Germinal center (tissue), 1 donor: ENCODE measurements at regions not wholly inside any gene's neighbourhood (a gene's known extent, or its start where the extent isn't known, plus 50 kb on each side); places are given as distances from the start of the nearest gene placed in this dataset.

Experiments
- DNase-seq: peaks from one replicate; pipeline ENCODE4 v3.0.0; 2012; ENCODE audit warnings: mixed read lengths, low spot score

DNA sequence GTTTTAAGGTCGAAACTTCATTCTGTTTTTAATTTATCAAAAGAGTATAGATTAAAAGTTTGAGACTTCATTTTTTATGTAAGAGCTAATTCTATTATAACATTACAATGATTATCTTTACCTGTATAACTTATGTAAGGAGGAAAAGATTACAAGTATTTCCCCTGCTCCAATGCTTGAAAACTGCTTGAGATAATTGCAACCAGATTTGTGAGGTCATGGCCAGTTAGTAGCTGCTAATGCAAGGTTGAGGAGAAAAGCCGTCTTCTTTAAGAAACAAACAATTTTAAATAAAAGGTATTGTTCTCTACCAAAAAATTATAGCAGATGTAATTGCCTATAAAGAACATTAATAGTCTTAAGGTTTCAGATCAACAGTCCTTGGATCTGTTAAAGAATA lies 208.3 kb upstream of the UBE2E2 start:
- DNase-seq = no peak

DNA sequence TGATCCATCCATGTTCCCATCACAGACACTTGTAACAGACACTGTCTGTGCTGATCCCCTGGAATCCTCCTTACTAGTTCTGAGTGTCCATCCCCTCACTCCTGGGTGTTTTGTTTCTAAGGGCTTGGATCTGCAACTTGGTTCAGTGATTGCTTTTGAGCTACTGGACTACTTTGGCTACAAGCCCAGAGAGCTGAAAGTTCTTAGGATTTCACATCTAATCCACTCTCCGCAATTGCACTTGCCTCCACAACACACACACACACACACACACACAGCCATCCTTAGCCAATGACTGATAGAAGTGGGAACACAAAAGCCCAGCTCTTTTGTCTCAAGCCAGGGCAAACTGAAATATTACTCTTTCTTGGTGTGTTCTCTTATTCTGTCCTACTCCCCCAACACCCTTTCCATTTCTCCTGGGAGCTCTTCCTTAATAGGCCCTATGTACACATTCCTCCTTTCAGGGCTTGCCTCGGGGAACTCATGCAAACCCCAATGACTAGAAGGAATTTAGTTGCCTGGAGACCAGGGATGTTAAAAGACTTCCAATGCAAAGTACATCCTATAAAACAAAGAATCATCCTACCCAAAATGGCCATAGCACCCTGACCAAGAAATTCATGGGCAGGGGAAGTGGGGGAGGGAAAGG lies 206.1 kb upstream of the UBE2E2 start:
- no peak for DNase-seq

DNA sequence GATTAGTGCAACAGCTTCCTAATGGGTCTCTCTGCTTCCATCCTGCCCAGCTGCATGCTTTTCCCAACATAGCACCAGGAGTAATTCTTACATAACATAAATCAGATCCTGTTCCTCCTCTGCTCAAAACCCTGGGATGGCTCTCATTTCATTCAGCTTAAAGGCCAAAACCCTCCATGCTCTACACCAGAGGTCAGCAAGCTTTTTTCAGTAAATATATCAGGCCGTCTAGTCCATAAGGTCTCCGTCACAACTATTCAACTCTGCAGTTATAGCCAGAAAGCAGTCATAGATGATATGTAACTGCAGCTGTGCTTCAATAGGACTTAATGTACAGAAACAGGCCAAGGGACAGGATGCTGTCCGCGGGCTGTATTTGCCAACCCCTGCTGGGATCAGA lies 202.8 kb upstream of the UBE2E2 start:
- no peak for DNase-seq

DNA sequence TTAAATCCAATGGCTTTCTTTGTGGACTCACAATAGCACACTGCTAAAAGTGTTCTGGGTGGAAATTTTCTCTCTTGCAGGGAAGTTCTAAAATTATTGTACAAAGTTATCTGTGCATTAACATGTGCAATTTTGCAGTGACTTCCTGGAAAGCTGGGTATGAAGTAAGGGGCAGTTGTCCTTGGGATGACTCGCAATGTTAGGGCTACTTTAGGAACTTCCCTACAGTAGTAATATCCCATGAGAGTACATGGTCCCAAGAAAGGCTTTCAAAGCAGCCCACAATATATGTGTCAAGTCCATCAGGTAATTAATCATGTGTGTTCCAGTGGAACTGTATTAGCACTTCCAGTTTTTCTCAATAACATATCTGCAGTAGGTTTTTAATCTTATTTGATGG lies 201.0 kb upstream of the UBE2E2 start:
- DNase-seq = no peak

DNA sequence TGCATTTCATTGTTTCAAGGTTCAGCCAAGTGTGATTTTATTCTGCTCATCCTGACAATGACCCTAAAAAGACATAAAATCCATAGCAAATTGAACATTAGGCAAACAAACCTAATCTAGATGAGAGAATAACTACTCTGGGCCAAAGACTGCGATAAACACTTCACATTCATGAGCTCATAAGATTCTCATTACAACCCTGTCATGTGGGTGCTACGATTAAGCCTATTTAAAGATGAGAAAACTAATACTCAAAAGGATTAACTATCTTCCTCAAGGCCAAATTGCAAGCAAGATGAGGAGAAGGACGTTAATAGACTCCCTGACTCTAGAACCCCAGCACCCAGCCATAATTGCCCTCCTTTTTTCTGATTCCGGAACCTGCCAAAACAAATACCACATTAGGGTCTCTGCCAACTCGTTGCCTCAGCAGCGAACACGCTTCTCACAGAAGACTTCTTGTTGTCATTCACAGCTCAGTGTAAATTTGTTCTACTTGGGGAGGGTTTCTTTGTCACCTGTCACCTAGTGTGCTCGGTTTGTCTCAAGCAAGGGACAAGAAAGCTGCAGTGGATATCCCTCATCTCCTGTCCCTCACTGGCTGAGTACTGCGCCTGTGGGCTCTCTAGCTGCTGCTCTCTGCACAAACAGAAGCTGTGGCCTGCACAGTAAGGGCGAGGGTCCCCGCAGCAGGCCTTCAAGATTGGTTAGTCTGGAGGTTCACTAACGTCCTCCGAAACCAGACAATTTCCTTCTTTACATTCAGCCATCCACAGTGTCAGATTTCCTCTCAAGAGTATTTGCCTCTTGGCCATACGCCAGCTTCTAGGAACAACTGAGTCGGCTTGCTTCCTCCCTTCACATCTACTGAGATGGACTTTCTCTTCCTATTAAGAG lies 200.0 kb upstream of the UBE2E2 start:
- no peak for DNase-seq

DNA sequence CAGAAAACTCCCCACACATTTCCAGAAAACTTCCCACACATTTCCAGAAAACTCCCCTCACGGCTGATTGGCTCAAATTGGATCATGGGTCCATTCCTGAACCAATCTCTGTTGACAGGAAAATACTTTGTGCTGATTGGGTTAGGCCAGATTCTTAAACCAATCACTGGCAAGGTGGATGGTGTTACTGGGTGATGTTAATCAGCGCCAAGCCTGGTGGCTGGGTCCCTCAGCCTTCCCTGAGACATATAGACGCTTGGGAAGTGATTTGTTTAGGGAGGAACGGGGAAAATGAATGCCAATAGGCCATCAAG lies 199.4 kb upstream of the UBE2E2 start:
- DNase-seq = no peak

DNA sequence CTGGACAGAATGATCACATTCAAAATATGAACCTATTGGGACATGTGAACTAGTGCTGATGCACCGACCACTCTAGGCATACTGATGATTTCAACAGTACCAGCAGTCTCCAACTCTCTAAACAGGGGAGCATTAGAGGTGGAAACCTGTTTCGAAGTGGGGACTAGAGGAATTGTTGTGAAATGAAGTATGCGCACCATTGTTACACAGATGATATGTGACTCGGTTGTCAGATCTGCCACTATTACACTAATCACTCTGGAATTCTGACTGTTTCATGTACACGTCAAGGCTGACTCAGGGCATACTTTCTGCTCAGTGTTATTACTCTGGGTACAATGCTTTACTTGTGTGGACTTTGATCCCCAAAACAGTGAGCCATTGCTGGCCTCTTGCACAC lies 198.2 kb upstream of the UBE2E2 start:
- no peak for DNase-seq

DNA sequence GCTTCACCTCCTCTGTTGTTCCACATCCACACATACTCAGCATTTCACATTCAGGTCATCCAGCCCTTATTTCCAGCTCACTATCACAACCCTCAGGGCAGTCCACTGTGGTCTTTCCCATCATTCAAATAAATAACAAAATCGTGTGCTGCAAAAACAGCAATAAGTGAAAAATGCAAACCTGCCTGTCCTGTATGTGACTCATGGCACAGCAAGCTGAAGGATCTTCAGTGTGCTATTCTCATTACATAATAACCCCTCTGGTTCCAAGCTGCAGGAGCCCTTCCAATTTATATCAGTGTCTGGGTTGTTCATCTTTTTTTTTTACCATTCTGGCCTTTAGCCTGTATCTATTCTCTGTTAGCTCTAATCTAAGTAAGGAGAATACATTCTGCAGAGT lies 185.3 kb upstream of the UBE2E2 start:
- DNase-seq = no peak

DNA sequence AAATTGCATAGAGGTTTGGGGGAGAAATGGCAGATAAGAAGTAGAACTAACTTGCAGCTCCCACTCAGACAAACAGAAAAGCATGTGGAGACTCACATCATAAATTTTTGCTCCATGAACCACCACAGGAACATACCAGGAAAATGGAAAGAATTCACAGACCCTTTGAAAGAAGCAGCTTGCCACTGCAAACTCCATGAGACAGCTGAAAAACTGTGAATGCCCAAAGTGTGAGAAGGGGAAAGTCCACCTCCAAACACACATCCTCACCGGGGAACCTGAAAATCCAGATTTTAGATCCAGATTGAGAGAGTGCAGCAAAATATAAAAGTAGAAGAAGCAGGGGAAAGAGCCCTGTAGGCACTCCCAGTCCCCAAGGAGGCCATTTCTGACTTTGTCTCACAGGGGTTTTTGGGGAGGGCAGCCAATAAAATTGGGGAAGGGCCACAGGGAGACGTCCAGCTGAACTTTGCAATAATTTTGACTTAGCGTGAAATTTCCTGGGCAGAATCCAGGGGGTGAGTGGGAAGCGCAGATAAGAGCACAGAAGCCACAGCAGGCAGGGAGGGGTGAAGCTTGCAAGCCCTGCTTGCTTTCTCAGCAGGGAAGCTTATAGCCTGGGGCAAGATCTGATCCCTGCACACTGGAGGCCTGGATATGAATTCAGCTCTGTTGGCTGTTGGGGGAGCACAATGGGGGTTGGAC lies 183.4 kb upstream of the UBE2E2 start:
- no peak for DNase-seq

DNA sequence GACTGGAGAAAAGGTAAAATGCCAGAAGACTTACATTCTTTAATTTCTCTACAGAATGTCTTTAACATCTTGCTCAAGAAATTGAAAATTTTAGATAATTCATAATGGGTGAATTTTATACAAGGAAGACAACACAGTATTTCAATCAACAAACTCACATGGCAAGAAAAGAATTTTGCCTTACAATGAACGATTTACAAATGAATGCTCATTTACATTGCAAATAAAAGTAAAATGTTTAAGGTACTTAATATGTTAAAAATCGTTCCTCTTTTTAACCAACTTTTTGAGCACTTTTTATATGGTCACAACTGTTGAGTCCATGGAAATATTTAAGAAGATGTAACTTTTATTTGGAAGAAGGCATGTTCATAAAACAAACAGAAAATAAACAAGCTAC lies 174.8 kb upstream of the UBE2E2 start:
- DNase-seq = no peak

DNA sequence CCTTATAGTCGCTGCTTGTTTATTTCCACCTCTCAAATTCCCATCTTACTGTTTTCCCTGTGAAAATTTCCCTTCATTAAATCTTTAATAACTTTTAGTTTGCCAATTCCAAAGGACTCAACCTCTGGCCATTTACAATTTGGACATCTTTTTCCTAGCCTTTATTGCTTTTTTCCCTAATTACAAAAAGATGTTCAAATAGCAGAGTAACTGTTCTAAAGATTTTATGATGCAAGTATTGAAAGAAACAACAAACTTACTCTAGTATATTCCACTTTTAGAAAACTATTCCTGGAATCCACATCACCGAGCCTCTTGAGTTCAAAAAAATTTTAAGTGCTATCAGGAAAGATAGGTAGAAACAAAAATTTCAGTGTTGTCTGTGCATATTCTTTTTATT lies 174.1 kb upstream of the UBE2E2 start:
- no peak for DNase-seq

DNA sequence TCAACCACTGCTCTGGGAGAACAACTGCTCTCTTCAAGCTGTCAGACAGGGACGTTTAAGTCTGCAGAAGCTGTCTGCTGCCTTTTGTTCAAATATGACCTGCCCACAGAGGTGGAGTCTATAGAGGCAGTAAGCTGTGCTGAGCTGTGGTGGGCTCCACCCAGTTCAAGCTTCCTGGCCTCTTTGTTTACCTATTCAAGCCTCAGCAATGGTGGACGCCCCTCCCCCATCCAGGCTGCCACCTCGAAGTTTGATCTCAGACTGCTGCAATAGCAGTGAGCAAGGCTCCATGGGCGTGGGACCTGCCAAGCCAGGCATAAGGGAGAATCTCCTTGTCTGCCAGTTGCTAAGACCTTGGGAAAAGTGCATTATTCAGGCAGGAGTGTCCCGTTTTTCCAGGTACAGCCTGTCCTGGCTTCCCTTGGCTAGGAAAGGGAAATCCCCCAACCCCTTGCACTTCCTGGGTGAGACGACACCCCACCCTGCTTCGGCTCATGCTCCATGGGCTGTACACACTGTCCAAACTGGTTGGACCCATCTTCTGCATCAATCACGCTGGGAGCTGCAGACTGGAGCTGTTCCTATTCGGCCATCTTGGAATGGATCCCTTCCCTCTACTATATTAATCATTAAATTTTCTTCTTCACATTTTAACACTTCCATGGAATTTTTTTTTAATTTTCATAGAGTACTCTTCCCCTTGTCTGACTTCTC lies 167.0 kb upstream of the UBE2E2 start:
- no peak for DNase-seq

DNA sequence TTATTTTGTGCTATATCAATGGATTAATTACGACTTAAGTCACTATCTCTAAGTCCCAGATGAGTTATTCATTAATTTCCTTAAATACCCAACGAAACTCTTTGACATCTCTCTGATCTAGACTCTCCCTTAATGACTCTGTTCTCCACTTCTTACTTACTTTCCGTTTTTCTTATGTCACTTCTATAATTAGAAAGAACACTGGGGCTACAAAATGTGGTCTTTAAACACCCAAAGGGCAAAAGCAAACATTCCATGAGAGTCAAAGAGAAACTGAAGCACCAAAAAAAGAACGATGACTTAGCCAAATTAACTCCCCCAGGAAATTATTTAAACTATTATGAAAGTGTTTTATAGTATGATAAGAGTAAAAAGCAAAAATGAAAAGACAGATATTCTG lies 166.4 kb upstream of the UBE2E2 start:
- no peak for DNase-seq

DNA sequence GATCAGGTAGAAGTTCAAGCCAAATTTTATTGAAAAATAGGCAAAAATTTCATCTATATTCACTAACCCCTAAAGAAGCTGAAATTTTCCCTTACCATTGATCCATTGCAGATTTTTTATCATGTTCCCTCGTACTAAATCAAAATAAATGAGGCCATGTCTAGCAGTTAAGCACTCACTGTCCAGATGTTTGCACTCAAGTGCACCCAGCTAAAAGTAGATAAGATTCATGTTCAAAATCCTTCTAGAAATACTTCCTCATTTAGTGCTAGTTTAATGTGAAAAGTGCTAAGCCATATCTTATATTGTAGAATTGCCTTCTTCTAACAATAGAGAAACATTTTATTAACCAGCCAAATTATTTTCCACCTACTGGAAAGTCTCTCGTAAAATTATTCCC lies 164.7 kb upstream of the UBE2E2 start:
- DNase-seq = no peak

DNA sequence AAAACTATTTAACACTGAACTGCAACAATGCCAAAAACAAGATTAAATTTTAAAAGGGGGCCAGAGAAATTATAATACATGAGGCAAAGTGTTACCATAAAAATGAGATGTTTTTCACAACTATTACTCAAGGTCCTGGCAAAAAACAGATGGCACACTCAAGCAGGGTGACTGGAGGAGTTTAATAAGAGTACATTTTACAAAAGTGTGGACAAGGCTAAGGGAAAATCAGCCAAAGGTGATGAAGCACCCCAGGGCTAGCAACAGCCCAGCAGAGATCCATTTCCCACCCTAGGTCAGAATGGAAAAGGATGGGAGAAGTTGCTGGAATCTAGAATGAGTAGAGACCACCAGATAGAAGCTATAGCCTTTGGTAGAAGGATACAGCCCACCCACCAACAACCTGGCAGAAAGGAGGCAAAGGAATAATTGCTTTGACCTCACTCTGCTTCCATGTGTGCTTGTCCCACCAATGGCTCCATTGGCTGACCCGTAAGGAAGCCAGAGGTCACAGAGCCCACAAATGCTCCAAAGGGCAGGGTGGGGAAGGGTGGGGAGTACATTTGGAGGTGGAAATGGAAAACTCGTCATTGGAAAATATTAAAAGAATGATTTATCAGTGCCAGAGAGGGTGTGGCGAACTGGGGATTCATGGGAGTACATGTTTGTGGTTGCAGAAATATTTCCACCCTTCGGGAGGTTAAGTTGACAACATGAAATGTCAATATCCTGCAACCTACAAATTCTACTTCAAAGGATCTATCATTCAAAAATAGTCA lies 161.0 kb upstream of the UBE2E2 start:
- DNase-seq = no peak

DNA sequence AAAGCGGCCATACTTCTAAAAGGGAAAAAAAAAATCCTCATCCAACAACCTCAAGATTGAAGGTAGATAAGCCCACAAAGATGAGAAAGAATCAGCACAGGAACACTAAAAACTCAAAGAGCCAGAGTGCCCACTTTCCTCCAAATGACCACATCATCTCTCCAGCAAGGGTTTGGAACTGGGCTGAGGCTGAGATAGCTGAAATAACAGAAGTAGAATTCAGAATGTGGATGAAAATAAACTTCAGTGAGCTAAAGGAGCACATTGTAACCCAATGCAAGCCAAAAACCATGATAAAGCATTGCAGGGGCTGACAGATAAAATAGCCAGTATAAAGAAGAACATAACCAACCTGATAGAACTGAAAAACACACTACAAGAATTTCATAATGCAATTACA lies 158.7 kb upstream of the UBE2E2 start:
- no peak for DNase-seq

DNA sequence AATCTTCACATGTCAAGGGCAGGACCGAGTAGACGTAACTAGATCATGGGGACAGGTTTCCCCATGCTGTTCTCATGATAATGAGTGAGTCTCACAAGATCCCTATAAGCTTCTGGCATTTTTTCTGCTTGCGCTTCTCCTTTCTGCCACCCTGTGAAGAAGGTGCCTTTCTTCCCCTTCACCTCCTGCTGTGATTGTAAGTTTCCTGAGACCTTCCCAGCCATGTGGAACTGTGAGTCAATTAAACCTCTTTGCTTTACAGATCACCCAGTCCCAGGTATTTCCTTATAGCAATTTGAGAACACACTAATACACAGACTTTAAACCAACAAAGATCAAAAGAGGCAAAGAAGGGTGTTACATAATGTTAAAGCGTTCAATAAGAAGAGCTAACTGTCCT lies 156.6 kb upstream of the UBE2E2 start:
- no peak for DNase-seq

DNA sequence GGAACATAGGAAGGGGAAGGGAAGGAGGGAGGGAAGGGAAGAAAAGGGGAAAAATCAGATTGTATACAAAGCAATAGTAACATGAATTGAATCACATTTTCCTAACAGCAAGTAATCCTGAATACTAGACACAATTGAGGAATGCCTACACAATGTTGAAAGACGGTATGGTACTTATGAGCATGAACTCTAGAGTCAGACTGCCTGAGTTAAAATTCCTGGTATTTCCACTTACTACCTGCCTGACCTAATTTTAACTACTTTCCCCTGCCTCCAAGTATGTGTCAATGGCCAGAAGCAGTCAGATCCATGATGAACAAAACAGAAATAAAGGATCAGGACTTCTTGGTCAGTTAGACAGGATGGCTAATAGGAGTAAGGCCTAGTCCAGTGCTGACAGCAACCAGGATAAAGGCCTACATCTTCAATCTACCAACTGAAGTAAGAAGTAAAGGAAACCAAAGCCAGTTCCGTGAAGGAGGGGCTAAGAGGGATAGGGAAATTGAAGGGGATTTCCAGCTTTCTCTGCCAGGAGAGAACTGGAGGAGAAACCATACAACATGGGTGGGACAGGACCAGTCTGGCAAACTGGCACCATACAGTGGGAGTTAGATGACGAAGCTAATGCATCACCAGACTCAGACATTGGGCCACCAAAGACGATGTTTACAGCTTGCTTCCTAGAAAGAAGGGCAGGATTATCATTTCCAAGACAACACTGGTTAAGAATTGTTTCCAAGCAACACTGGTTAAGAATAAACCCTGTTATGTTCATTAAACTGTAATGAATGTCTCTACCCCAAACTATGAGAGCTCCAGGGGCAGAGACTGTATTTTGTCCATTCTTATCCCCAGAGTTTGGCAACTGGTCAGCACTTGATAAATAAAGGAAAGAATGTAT lies 151.6 kb upstream of the UBE2E2 start:
- DNase-seq = no peak

DNA sequence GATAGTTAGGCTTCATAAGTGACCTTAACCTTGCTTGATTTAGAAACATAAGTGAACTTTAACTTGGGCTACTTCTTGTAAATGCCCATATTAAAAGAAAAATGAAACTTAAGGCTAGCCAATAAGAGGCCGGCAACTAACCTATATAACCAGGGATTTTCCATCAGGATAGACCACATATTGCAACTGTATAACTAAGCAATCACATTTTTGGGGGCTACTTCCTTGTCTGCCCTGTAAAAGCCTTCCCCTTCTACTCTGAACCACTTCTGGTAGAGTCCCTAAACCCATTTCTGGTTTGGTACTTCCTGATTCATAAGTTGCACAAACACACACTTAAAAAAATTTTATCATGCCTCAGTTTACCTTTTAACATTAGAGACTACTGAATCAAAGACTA lies 150.9 kb upstream of the UBE2E2 start:
- no peak for DNase-seq

DNA sequence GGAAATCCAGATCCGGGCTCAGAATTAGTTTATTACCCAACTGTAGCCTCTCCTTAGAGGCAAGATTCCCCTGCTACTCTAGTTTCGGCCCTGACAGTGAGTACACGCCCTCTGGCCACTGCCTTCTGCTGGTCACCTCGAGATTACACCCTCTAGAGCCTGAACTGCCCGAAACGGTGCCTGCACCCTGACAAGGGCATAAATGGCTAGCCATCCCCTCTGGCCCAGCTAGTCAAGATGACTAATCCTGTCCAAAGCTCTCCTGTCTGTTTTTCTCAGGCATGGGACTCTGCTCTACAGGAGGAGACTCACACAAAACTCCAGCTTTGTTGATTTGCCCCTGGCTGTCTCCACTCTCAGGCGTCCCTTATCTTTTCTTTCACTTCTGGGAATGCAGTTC lies 150.5 kb upstream of the UBE2E2 start:
- DNase-seq = no peak
